ENCODE measurements at regions not wholly inside any gene's neighbourhood (a gene's known extent, or its start where the extent isn't known, plus 50 kb on each side); places are given as distances from the start of the nearest gene placed in this dataset.
"Not testable (repeated sequence)": the region's sequence is repeated elsewhere in the genome, so short reads cannot be mapped to it uniquely, and the experiment has no call there.

DNA sequence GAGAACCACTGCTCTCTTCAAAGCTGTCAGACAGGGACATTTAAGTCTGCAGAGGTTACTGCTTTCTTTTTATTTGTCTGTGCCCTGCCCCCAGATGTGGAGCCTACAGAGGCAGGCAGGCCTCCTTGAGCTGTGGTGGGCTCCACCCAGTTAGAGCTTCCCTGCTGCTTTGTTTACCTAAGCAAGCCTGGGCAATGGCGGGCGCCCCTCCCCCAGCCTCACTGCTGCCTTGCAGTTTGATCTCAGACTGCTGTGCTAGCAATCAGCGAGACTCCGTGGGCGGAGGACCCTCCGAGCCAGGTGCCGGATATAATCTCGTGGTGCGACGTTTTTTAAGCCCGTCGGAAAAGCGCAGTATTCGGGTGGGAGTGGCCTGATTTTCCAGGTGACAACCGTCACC is 150.8 kb downstream of the FAM170A start:
- TF ChIP-seq, protein P1, sequence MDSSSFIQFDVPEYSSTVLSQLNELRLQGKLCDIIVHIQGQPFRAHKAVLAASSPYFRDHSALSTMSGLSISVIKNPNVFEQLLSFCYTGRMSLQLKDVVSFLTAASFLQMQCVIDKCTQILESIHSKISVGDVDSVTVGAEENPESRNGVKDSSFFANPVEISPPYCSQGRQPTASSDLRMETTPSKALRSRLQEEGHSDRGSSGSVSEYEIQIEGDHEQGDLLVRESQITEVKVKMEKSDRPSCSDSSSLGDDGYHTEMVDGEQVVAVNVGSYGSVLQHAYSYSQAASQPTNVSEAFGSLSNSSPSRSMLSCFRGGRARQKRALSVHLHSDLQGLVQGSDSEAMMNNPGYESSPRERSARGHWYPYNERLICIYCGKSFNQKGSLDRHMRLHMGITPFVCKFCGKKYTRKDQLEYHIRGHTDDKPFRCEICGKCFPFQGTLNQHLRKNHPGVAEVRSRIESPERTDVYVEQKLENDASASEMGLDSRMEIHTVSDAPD (CRISPR knock-in tag; IDR thresholded peaks at IDR 0.05), result not testable (repeated sequence)
- TF ChIP-seq TEAD4 (IDR thresholded peaks at IDR 0.05; ENCODE audit: low read length); TEAD4 (CRISPR knock-in tag; IDR thresholded peaks at IDR 0.05; ENCODE audit: borderline replicate concordance); ZNF431 (CRISPR knock-in tag; IDR thresholded peaks at IDR 0.05); ZNF3 (CRISPR knock-in tag; IDR thresholded peaks at IDR 0.05); PYGO2 (tag; IDR thresholded peaks at IDR 0.05); MCM2 (IDR thresholded peaks at IDR 0.05; ENCODE audit: low read depth); EZH2 (IDR thresholded peaks at IDR 0.05; ENCODE audit: borderline replicate concordance, low read depth, low read length); SNIP1 (IDR thresholded peaks at IDR 0.05; ENCODE audit: low read depth); TAF1 (IDR thresholded peaks at IDR 0.05; ENCODE audit: control insufficient read depth, extremely low read depth, insufficient read depth, low read length, severe bottlenecking); HNRNPH1 (optimal IDR thresholded peaks at IDR 0.05; ENCODE audit: low read depth, low read length); TCF7L2 (IDR thresholded peaks at IDR 0.05; ENCODE audit: low read depth, low read length): not testable (repeated sequence)
- TF ChIP-seq, protein P2, sequence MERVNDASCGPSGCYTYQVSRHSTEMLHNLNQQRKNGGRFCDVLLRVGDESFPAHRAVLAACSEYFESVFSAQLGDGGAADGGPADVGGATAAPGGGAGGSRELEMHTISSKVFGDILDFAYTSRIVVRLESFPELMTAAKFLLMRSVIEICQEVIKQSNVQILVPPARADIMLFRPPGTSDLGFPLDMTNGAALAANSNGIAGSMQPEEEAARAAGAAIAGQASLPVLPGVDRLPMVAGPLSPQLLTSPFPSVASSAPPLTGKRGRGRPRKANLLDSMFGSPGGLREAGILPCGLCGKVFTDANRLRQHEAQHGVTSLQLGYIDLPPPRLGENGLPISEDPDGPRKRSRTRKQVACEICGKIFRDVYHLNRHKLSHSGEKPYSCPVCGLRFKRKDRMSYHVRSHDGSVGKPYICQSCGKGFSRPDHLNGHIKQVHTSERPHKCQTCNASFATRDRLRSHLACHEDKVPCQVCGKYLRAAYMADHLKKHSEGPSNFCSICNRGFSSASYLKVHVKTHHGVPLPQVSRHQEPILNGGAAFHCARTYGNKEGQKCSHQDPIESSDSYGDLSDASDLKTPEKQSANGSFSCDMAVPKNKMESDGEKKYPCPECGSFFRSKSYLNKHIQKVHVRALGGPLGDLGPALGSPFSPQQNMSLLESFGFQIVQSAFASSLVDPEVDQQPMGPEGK (CRISPR knock-in tag; IDR thresholded peaks at IDR 0.05; ENCODE audit: borderline replicate concordance), result not testable (repeated sequence)
- TF ChIP-seq, protein P3, sequence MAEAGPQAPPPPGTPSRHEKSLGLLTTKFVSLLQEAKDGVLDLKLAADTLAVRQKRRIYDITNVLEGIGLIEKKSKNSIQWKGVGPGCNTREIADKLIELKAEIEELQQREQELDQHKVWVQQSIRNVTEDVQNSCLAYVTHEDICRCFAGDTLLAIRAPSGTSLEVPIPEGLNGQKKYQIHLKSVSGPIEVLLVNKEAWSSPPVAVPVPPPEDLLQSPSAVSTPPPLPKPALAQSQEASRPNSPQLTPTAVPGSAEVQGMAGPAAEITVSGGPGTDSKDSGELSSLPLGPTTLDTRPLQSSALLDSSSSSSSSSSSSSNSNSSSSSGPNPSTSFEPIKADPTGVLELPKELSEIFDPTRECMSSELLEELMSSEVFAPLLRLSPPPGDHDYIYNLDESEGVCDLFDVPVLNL (CRISPR knock-in tag; IDR thresholded peaks at IDR 0.05; ENCODE audit: low read depth), result not testable (repeated sequence)

All from K562 (cell line).